C1 segment of cervical spinal cord (tissue), 14 donors: ENCODE measurements at regions not wholly inside any gene's neighbourhood (a gene's known extent, or its start where the extent isn't known, plus 50 kb on each side); places are given as distances from the start of the nearest gene placed in this dataset.

ENCODE experiments used
- DNase-seq, 14 donors: peaks; one replicate each; lab custom pipeline; 2025; lab: John Stamatoyannopoulos, UW

- DNase-seq = no peak
These were observed 51.9 kb upstream of the OTOL1 start for GRCh38 chr3:161444694-161445077.

- no peak for DNase-seq
These were observed 52.5 kb upstream of the OTOL1 start for GRCh38 chr3:161443921-161444693.

GRCh38 chr3:161430307-161430706 lies 59.0 kb upstream of the SPTSSB start:
- DNase-seq = no peak

- DNase-seq = no peak
These were observed 56.0 kb upstream of the SPTSSB start for GRCh38 chr3:161427347-161427746.

- DNase-seq = no peak
These were observed 55.4 kb upstream of the SPTSSB start for GRCh38 chr3:161426758-161427157.

- DNase-seq = peak in 1 of 14 donors; percentile 20
These were observed 52.7 kb upstream of the SPTSSB start for GRCh38 chr3:161423911-161424522.

- DNase-seq = no peak
These were observed 50.9 kb upstream of the SPTSSB start for GRCh38 chr3:161422171-161422700.
